SK-N-SH (cell line): ENCODE measurements at regions not wholly inside any gene's neighbourhood (a gene's known extent, or its start where the extent isn't known, plus 50 kb on each side); places are given as distances from the start of the nearest gene placed in this dataset.

Experiments
- CTCF ChIA-PET: fragments of 300-600, 350-600 bp; formaldehyde crosslinking; extraction: SDS; loops from one replicate; lab custom pipeline; 2021; lab: Yijun Ruan, JAX
- POLR2A ChIA-PET: fragments of 350-600 bp; sonication (Branson Sonifier 250); formaldehyde crosslinking; extraction: SDS; loops from one replicate; lab custom pipeline; 2020; ENCODE audit warnings: antibody characterized with exemption, inconsistent platforms; lab: Yijun Ruan, JAX
- DNase-seq: peaks from one replicate; pipeline ENCODE4 v3.0.0; 2012
- H2AFZ ChIP-seq: fragments of 200-600 bp; sonication (generic); 2 replicates; pipeline ENCODE4 v1.8.1; 2016; ENCODE audit warnings: antibody characterized with exemption, mild to moderate bottlenecking, low read depth
- H3F3A ChIP-seq: fragments of 200-600 bp; sonication (generic); replicated peaks from 2 replicates; pipeline ENCODE3; 2016; ENCODE audit warnings: antibody characterized with exemption, mild to moderate bottlenecking; ENCODE audit not compliant: insufficient read depth
- H3K27ac ChIP-seq, 2 experiments: fragments of 200-500 bp in 1 of 2; fragments of 200-600 bp in 1 of 2; sonication (Bioruptor generic) in 1 of 2; sonication (generic), shearing (Covaris generic) in 1 of 2; 2 replicates each; pipeline versions ENCODE4 v1.5.1 to v1.6.1; 2014 to 2016; ENCODE audit warnings: low read depth in 2 of 2, inconsistent platforms in 1 of 2, low read length in 1 of 2, mild to moderate bottlenecking in 1 of 2, mixed read lengths in 1 of 2
- H3K27me3 ChIP-seq: fragments of 200-600 bp; sonication (generic), shearing (Covaris generic); 2 replicates; pipeline ENCODE4 v1.6.1; 2016; ENCODE audit warnings: mixed run types; ENCODE audit not compliant: insufficient read depth
- H3K36me3 ChIP-seq, 2 experiments: fragments of 200-500 bp in 1 of 2; fragments of 200-600 bp in 1 of 2; sonication (Bioruptor generic) in 1 of 2; sonication (generic) in 1 of 2; replicated peaks in 1 of 2; 2 replicates each; pipeline versions ENCODE3 to v1.5.1; 2014 to 2016; ENCODE audit warnings: low read length in 1 of 2, mild to moderate bottlenecking in 1 of 2; ENCODE audit not compliant: insufficient read depth in 2 of 2, control insufficient read depth in 1 of 2
- H3K4me1 ChIP-seq, 2 experiments: fragments of 200-500 bp in 1 of 2; fragments of 200-600 bp in 1 of 2; sonication (Bioruptor generic) in 1 of 2; sonication (generic), shearing (Covaris generic) in 1 of 2; 2 replicates each; pipeline versions ENCODE4 v1.5.1 to v1.6.1; 2014 to 2016; ENCODE audit warnings: low read depth in 1 of 2, low read length in 1 of 2, mixed run types in 1 of 2; ENCODE audit not compliant: insufficient read depth in 2 of 2, control insufficient read depth in 1 of 2
- H3K4me2 ChIP-seq: fragments of 200-600 bp; sonication (generic), shearing (Covaris generic); 2 replicates; pipeline ENCODE4 v1.6.1; 2017; ENCODE audit warnings: mixed run types
- H3K4me3 ChIP-seq, 2 experiments: fragments of 200-500 bp in 1 of 2; fragments of 200-600 bp in 1 of 2; sonication (Bioruptor generic) in 1 of 2; sonication (generic), shearing (Covaris generic) in 1 of 2; 2 replicates each; pipeline versions ENCODE4 v1.5.1 to v1.8.1; 2014 to 2016; ENCODE audit warnings: low read depth in 2 of 2, inconsistent platforms in 1 of 2, low read length in 1 of 2, mild to moderate bottlenecking in 1 of 2, mixed read lengths in 1 of 2, moderate library complexity in 1 of 2
- H3K79me2 ChIP-seq: fragments of 200-600 bp; sonication (generic); 2 replicates; pipeline ENCODE4 v1.8.1; 2017; ENCODE audit warnings: mild to moderate bottlenecking; ENCODE audit not compliant: insufficient read depth
- H3K9ac ChIP-seq: fragments of 200-600 bp; sonication (generic); 2 replicates; pipeline ENCODE4 v1.6.1; 2017; ENCODE audit warnings: mixed run types
- H3K9me2 ChIP-seq: fragments of 200-600 bp; sonication (generic); 2 replicates; pipeline ENCODE4 v1.6.1; 2017; ENCODE audit warnings: mixed run types
- H3K9me3 ChIP-seq: fragments of 200-600 bp; sonication (generic); 2 replicates; pipeline ENCODE4 v1.6.1; 2017; ENCODE audit warnings: mixed run types, mild to moderate bottlenecking, moderate library complexity
- H4K20me1 ChIP-seq: fragments of 200-600 bp; sonication (generic); 2 replicates; pipeline ENCODE4 v1.6.1; 2017; ENCODE audit warnings: mild to moderate bottlenecking, mixed run types; ENCODE audit not compliant: insufficient read depth
- CHD2 ChIP-seq: fragments of 150-350 bp; IDR thresholded peaks from 2 replicates; pipeline ENCODE4 v1.6.1; 2018; ENCODE audit warnings: low read length; ENCODE audit not compliant: partially characterized antibody
- CTCF ChIP-seq: fragments of 200-600 bp; sonication (generic); IDR thresholded peaks from 2 replicates; pipeline ENCODE4 v1.6.1; 2017; ENCODE audit warnings: antibody characterized with exemption, mild to moderate bottlenecking, moderate library complexity
- EP300 ChIP-seq, 2 experiments: IDR thresholded peaks; 2 replicates each; pipeline versions ENCODE4 v1.4.0 to v1.6.1; 2012; ENCODE audit warnings: borderline replicate concordance in 1 of 2, low read depth in 1 of 2, low read length in 1 of 2
- FOXM1 ChIP-seq: IDR thresholded peaks from 2 replicates; pipeline ENCODE4 v1.4.0; 2012; ENCODE audit warnings: low read depth, mild to moderate bottlenecking
- GABPA ChIP-seq: IDR thresholded peaks from 2 replicates; pipeline ENCODE4 v1.4.0; 2012; ENCODE audit warnings: low read depth, mild to moderate bottlenecking
- MXI1 ChIP-seq: IDR thresholded peaks from 2 replicates; pipeline ENCODE4 v1.6.1; 2012; ENCODE audit warnings: mild to moderate bottlenecking, low read depth, low read length, improper control_type of control experiment
- RAD21 ChIP-seq: IDR thresholded peaks from 2 replicates; pipeline ENCODE4 v1.6.1; 2012; ENCODE audit warnings: mild to moderate bottlenecking, low read length
- REST ChIP-seq: IDR thresholded peaks from 2 replicates; pipeline ENCODE4 v1.6.1; 2012; ENCODE audit warnings: mild to moderate bottlenecking, low read depth, low read length, moderate library complexity
- RFX5 ChIP-seq: IDR thresholded peaks from 2 replicates; pipeline ENCODE4 v1.6.1; 2012; ENCODE audit warnings: mild to moderate bottlenecking, improper control_type of control experiment, low read length
- SMC3 ChIP-seq: IDR thresholded peaks from 2 replicates; pipeline ENCODE4 v1.6.1; 2012; ENCODE audit warnings: low read depth, low read length, improper control_type of control experiment
- TCF12 ChIP-seq: IDR thresholded peaks from 2 replicates; pipeline ENCODE4 v1.4.0; 2012
- TEAD4 ChIP-seq: IDR thresholded peaks from 2 replicates; pipeline ENCODE4 v1.4.0; 2012; ENCODE audit warnings: mild to moderate bottlenecking, borderline replicate concordance; ENCODE audit not compliant: insufficient read depth
- ZBTB33 ChIP-seq: IDR thresholded peaks from 2 replicates; pipeline ENCODE4 v1.4.0; 2012; ENCODE audit warnings: low read depth, borderline replicate concordance
- WGBS: methylation state at CpG from one replicate; pipeline ENCODE4 v1.1.6; 2017; ENCODE audit warnings: low lambda C conversion rate; 5-methylcytosine and 5-hydroxymethylcytosine counted together

GRCh38 chr2:41942278-41942677 lies 105.5 kb upstream of the PKDCC start:
- no peak for DNase-seq
- peaks cover 16 to 22% of the 10 kb centered on the region in 2 experiments; a peak in 3 of 4 replicates for H3K4me1 ChIP-seq

GRCh38 chr2:41943159-41943558 lies 104.7 kb upstream of the PKDCC start:
- ChIA-PET POLR2A (interaction anchor here (0.7 to 0.8 kb wide), 2 partner anchors 11 to 59 kb away, joined by 3 read pairs; no protein-coding TSS in a partner anchor), CTCF (interaction anchor here (0.8 to 2.5 kb wide), 5 partner anchors 8 to 164 kb away, joined by 3 to 14 read pairs (median 4); no protein-coding TSS in a partner anchor)
- H2AFZ ChIP-seq, result no peak overlapping the region
- H3K27me3 ChIP-seq, result peaks cover 2% of the 10 kb centered on the region
- no peak overlapping the region for H3K27ac ChIP-seq
- no peak for DNase-seq
- TF ChIP-seq EP300 (IDR thresholded peaks at IDR 0.05; ENCODE audit: borderline replicate concordance in 1 of 2, low read depth in 1 of 2, low read length in 1 of 2) (no peak), RFX5 (no peak), MXI1 (no peak), TCF12 (no peak), SMC3 (no peak)
- H4K20me1 ChIP-seq, result no peaks in the 10 kb centered on the region
- no peaks in the 10 kb centered on the region for H3K36me3 ChIP-seq
- H3K79me2 ChIP-seq, result no peaks in the 10 kb centered on the region
- 100% methylated on average over 1 of the region's 1 CpG for WGBS
- no peaks in the 10 kb centered on the region for H3F3A ChIP-seq
- no peaks in the 10 kb centered on the region for H3K9me3 ChIP-seq
- no peak overlapping the region for H3K4me3 ChIP-seq
- H3K9ac ChIP-seq, result no peak overlapping the region
- no peak overlapping the region for H3K4me2 ChIP-seq
- peaks cover 8 to 22% of the 10 kb centered on the region in 2 experiments; a peak in 3 of 4 replicates for H3K4me1 ChIP-seq
- H3K9me2 ChIP-seq, result no peaks in the 10 kb centered on the region

More at GRCh38 chr2:41942278-41942677, 105.5 kb upstream of the PKDCC start:
- Histone ChIP-seq H4K20me1 (no peaks in the 10 kb centered on the region), H3K9ac (no peak overlapping the region)
- TF ChIP-seq CHD2, result no peak
- no peak for TF ChIP-seq ZBTB33
- no peak for TF ChIP-seq GABPA
- TF ChIP-seq, all 33 proteins: peak for 0
- CTCF ChIA-PET, result interaction anchor here (2.3 kb wide), 1 partner anchor 73 kb away, joined by 11 read pairs; no protein-coding TSS in a partner anchor
- Histone ChIP-seq H2AFZ (no peak overlapping the region), H3K79me2 (no peaks in the 10 kb centered on the region), H3K27ac (no peak overlapping the region), H3K9me3 (no peaks in the 10 kb centered on the region), H3K27me3 (no peaks in the 10 kb centered on the region), H3K36me3 (no peaks in the 10 kb centered on the region), H3K4me3 (no peak overlapping the region), H3K4me2 (no peak overlapping the region), H3K9me2 (no peaks in the 10 kb centered on the region), H3F3A (no peaks in the 10 kb centered on the region)
- POLR2A ChIA-PET, result no interaction called here

- CTCF ChIA-PET, result interaction anchor here (1.1 to 2.5 kb wide), 8 partner anchors 9 to 163 kb away, joined by 3 to 14 read pairs (median 4); no protein-coding TSS in a partner anchor
- WGBS, result 47% methylated on average over 9 of the region's 9 CpGs
These were observed 103.5 kb upstream of the PKDCC start for GRCh38 chr2:41944220-41944880.

More at GRCh38 chr2:41944220-41944880, 103.5 kb upstream of the PKDCC start:
- H3K4me2 ChIP-seq, result no peak overlapping the region
- peaks cover 14% of the 10 kb centered on the region for H3K27me3 ChIP-seq
- no peak overlapping the region for H3K4me3 ChIP-seq
- H3K9me2 ChIP-seq, result no peaks in the 10 kb centered on the region
- no peak overlapping the region for H3K9ac ChIP-seq
- no peak for DNase-seq
- H3K36me3 ChIP-seq, result no peaks in the 10 kb centered on the region
- TF ChIP-seq FOXM1 (no peak), EP300 (IDR thresholded peaks at IDR 0.05; ENCODE audit: borderline replicate concordance in 1 of 2, low read depth in 1 of 2, low read length in 1 of 2) (no peak), REST (no peak), CTCF (no peak), RAD21 (no peak), TEAD4 (no peak)
- no peaks in the 10 kb centered on the region for H3K79me2 ChIP-seq
- no peak overlapping the region for H3K27ac ChIP-seq
- H3F3A ChIP-seq, result no peaks in the 10 kb centered on the region
- H3K9me3 ChIP-seq, result no peaks in the 10 kb centered on the region
- H3K4me1 ChIP-seq, result peaks cover 6 to 28% of the 10 kb centered on the region in 2 experiments; a peak in 3 of 4 replicates
- H4K20me1 ChIP-seq, result no peaks in the 10 kb centered on the region
- no peak overlapping the region for H2AFZ ChIP-seq
- POLR2A ChIA-PET, result interaction anchor here (0.7 to 1.0 kb wide), 2 partner anchors 57 to 59 kb away, joined by 3 read pairs; no protein-coding TSS in a partner anchor
